SK-N-SH (cell line): ENCODE measurements at regions not wholly inside any gene's neighbourhood (a gene's known extent, or its start where the extent isn't known, plus 50 kb on each side); places are given as distances from the start of the nearest gene placed in this dataset.
A peak's percentile ranks its signal among the peaks of the same experiment; 100 is the strongest.

Experiments used
- CTCF ChIA-PET: fragments of 300-600, 350-600 bp; formaldehyde crosslinking; extraction: SDS; loops from one replicate; lab custom pipeline; 2021; lab: Yijun Ruan, JAX
- POLR2A ChIA-PET: fragments of 350-600 bp; sonication (Branson Sonifier 250); formaldehyde crosslinking; extraction: SDS; loops from one replicate; lab custom pipeline; 2020; ENCODE audit warnings: antibody characterized with exemption, inconsistent platforms; lab: Yijun Ruan, JAX
- DNase-seq: peaks from one replicate; pipeline ENCODE4 v3.0.0; 2012
- H2AFZ ChIP-seq: fragments of 200-600 bp; sonication (generic); 2 replicates; pipeline ENCODE4 v1.8.1; 2016; ENCODE audit warnings: antibody characterized with exemption, mild to moderate bottlenecking, low read depth
- H3F3A ChIP-seq: fragments of 200-600 bp; sonication (generic); replicated peaks from 2 replicates; pipeline ENCODE3; 2016; ENCODE audit warnings: antibody characterized with exemption, mild to moderate bottlenecking; ENCODE audit not compliant: insufficient read depth
- H3K27ac ChIP-seq, 2 experiments: fragments of 200-500 bp in 1 of 2; fragments of 200-600 bp in 1 of 2; sonication (Bioruptor generic) in 1 of 2; sonication (generic), shearing (Covaris generic) in 1 of 2; 2 replicates each; pipeline versions ENCODE4 v1.5.1 to v1.6.1; 2014 to 2016; ENCODE audit warnings: low read depth in 2 of 2, inconsistent platforms in 1 of 2, low read length in 1 of 2, mild to moderate bottlenecking in 1 of 2, mixed read lengths in 1 of 2
- H3K27me3 ChIP-seq: fragments of 200-600 bp; sonication (generic), shearing (Covaris generic); 2 replicates; pipeline ENCODE4 v1.6.1; 2016; ENCODE audit warnings: mixed run types; ENCODE audit not compliant: insufficient read depth
- H3K36me3 ChIP-seq, 2 experiments: fragments of 200-500 bp in 1 of 2; fragments of 200-600 bp in 1 of 2; sonication (Bioruptor generic) in 1 of 2; sonication (generic) in 1 of 2; replicated peaks in 1 of 2; 2 replicates each; pipeline versions ENCODE3 to v1.5.1; 2014 to 2016; ENCODE audit warnings: low read length in 1 of 2, mild to moderate bottlenecking in 1 of 2; ENCODE audit not compliant: insufficient read depth in 2 of 2, control insufficient read depth in 1 of 2
- H3K4me1 ChIP-seq, 2 experiments: fragments of 200-500 bp in 1 of 2; fragments of 200-600 bp in 1 of 2; sonication (Bioruptor generic) in 1 of 2; sonication (generic), shearing (Covaris generic) in 1 of 2; 2 replicates each; pipeline versions ENCODE4 v1.5.1 to v1.6.1; 2014 to 2016; ENCODE audit warnings: low read depth in 1 of 2, low read length in 1 of 2, mixed run types in 1 of 2; ENCODE audit not compliant: insufficient read depth in 2 of 2, control insufficient read depth in 1 of 2
- H3K4me2 ChIP-seq: fragments of 200-600 bp; sonication (generic), shearing (Covaris generic); 2 replicates; pipeline ENCODE4 v1.6.1; 2017; ENCODE audit warnings: mixed run types
- H3K4me3 ChIP-seq, 2 experiments: fragments of 200-500 bp in 1 of 2; fragments of 200-600 bp in 1 of 2; sonication (Bioruptor generic) in 1 of 2; sonication (generic), shearing (Covaris generic) in 1 of 2; 2 replicates each; pipeline versions ENCODE4 v1.5.1 to v1.8.1; 2014 to 2016; ENCODE audit warnings: low read depth in 2 of 2, inconsistent platforms in 1 of 2, low read length in 1 of 2, mild to moderate bottlenecking in 1 of 2, mixed read lengths in 1 of 2, moderate library complexity in 1 of 2
- H3K79me2 ChIP-seq: fragments of 200-600 bp; sonication (generic); 2 replicates; pipeline ENCODE4 v1.8.1; 2017; ENCODE audit warnings: mild to moderate bottlenecking; ENCODE audit not compliant: insufficient read depth
- H3K9ac ChIP-seq: fragments of 200-600 bp; sonication (generic); 2 replicates; pipeline ENCODE4 v1.6.1; 2017; ENCODE audit warnings: mixed run types
- H3K9me2 ChIP-seq: fragments of 200-600 bp; sonication (generic); 2 replicates; pipeline ENCODE4 v1.6.1; 2017; ENCODE audit warnings: mixed run types
- H3K9me3 ChIP-seq: fragments of 200-600 bp; sonication (generic); 2 replicates; pipeline ENCODE4 v1.6.1; 2017; ENCODE audit warnings: mixed run types, mild to moderate bottlenecking, moderate library complexity
- H4K20me1 ChIP-seq: fragments of 200-600 bp; sonication (generic); 2 replicates; pipeline ENCODE4 v1.6.1; 2017; ENCODE audit warnings: mild to moderate bottlenecking, mixed run types; ENCODE audit not compliant: insufficient read depth
- EP300 ChIP-seq, 2 experiments: IDR thresholded peaks; 2 replicates each; pipeline versions ENCODE4 v1.4.0 to v1.6.1; 2012; ENCODE audit warnings: borderline replicate concordance in 1 of 2, low read depth in 1 of 2, low read length in 1 of 2
- GABPA ChIP-seq: IDR thresholded peaks from 2 replicates; pipeline ENCODE4 v1.4.0; 2012; ENCODE audit warnings: low read depth, mild to moderate bottlenecking
- GATA2 ChIP-seq: sonication (generic); formaldehyde crosslinking; IDR thresholded peaks from 2 replicates; pipeline ENCODE4 v1.5.0; 2020; ENCODE audit warnings: mild to moderate bottlenecking, missing genetic modification reagents
- IRF3 ChIP-seq: fragments of 150-350 bp; IDR thresholded peaks from 2 replicates; pipeline ENCODE4 v1.6.1; 2016; ENCODE audit warnings: mild to moderate bottlenecking, low read depth, low read length
- MXI1 ChIP-seq: IDR thresholded peaks from 2 replicates; pipeline ENCODE4 v1.6.1; 2012; ENCODE audit warnings: mild to moderate bottlenecking, low read depth, low read length, improper control_type of control experiment
- PBX3 ChIP-seq: IDR thresholded peaks from 2 replicates; pipeline ENCODE4; 2012
- POLR2AphosphoS5 ChIP-seq: IDR thresholded peaks from 2 replicates; pipeline ENCODE4 v1.6.1; 2012; ENCODE audit warnings: low read depth, low read length
- REST ChIP-seq: IDR thresholded peaks from 2 replicates; pipeline ENCODE4 v1.6.1; 2012; ENCODE audit warnings: mild to moderate bottlenecking, low read depth, low read length, moderate library complexity
- SIN3A ChIP-seq: IDR thresholded peaks from 2 replicates; pipeline ENCODE4 v1.6.1; 2012; ENCODE audit warnings: low read depth, mild to moderate bottlenecking, low read length, moderate library complexity, borderline replicate concordance
- TAF1 ChIP-seq: IDR thresholded peaks from 2 replicates; pipeline ENCODE4 v1.6.1; 2012; ENCODE audit warnings: low read depth, mild to moderate bottlenecking, low read length, moderate library complexity, borderline replicate concordance
- TEAD4 ChIP-seq: IDR thresholded peaks from 2 replicates; pipeline ENCODE4 v1.4.0; 2012; ENCODE audit warnings: mild to moderate bottlenecking, borderline replicate concordance; ENCODE audit not compliant: insufficient read depth
- USF1 ChIP-seq: IDR thresholded peaks from 2 replicates; pipeline ENCODE4 v1.4.0; 2012; ENCODE audit warnings: low read depth, borderline replicate concordance
- USF2 ChIP-seq: fragments of 150-350 bp; IDR thresholded peaks from 2 replicates; pipeline ENCODE4 v1.6.1; 2017; ENCODE audit warnings: antibody characterized with exemption, low read length, low read depth, borderline replicate concordance
- YY1 ChIP-seq: IDR thresholded peaks from 2 replicates; pipeline ENCODE4 v1.4.0; 2012; ENCODE audit warnings: low read depth, mild to moderate bottlenecking
- ZBTB33 ChIP-seq: IDR thresholded peaks from 2 replicates; pipeline ENCODE4 v1.4.0; 2012; ENCODE audit warnings: low read depth, borderline replicate concordance
- WGBS: methylation state at CpG from one replicate; pipeline ENCODE4 v1.1.6; 2017; ENCODE audit warnings: low lambda C conversion rate; 5-methylcytosine and 5-hydroxymethylcytosine counted together

GRCh38 chr1:93798291-93798690 lies 80.7 kb downstream of the DNTTIP2 start (continued):
- no peak for TF ChIP-seq USF1
- TF ChIP-seq SIN3A, result peak; percentile 67; the same call in 1 of the 2 replicates
- TF ChIP-seq EP300 (IDR thresholded peaks at IDR 0.05; ENCODE audit: borderline replicate concordance in 1 of 2, low read depth in 1 of 2, low read length in 1 of 2), result peak; percentile 9 to 96; a peak in 2 of 4 replicates
- 0 out of 2 replicates have a peak, but pooled peaks have one; percentile 12 for TF ChIP-seq REST

- Histone ChIP-seq H3K9me3 (no peaks in the 10 kb centered on the region), H3K9ac (no peak overlapping the region), H3K27ac (no peak overlapping the region), H3K36me3 (no peaks in the 10 kb centered on the region), H2AFZ (no peak overlapping the region), H3K27me3 (no peaks in the 10 kb centered on the region), H3K79me2 (no peaks in the 10 kb centered on the region), H3K4me2 (no peak overlapping the region), H3F3A (peaks cover 22% of the 10 kb centered on the region), H3K9me2 (no peaks in the 10 kb centered on the region), H3K4me3 (no peak overlapping the region), H3K4me1 (peaks cover 0 to 11% of the 10 kb centered on the region in 2 experiments; a peak in 3 of 4 replicates), H4K20me1 (no peaks in the 10 kb centered on the region)
- POLR2A ChIA-PET, result no interaction called here
- CTCF ChIA-PET, result interaction anchor here (0.6 to 1.8 kb wide), 4 partner anchors 24 to 155 kb away, joined by 3 to 8 read pairs (median 4); no protein-coding TSS in a partner anchor
- no peak for DNase-seq
- WGBS, result 88% methylated on average over 3 of the region's 3 CpGs
- no peak for TF ChIP-seq PBX3
- no peak for TF ChIP-seq TEAD4
- no peak for TF ChIP-seq GABPA
- no peak for TF ChIP-seq USF2
- TF ChIP-seq POLR2AphosphoS5, result no peak
- no peak for TF ChIP-seq YY1
- no peak for TF ChIP-seq ZBTB33
- no peak for TF ChIP-seq IRF3
- no peak for TF ChIP-seq GATA2 (CRISPR knock-in tag)
- no peak for TF ChIP-seq TAF1
- no peak for TF ChIP-seq MXI1
- no peak for TF ChIP-seq REST
Measured at GRCh38 chr1:93784538-93784937, 94.5 kb downstream of the DNTTIP2 start.
